Testis (tissue), 2 donors: ENCODE measurements at regions not wholly inside any gene's neighbourhood (a gene's known extent, or its start where the extent isn't known, plus 50 kb on each side); places are given as distances from the start of the nearest gene placed in this dataset.

Source experiments
- DNase-seq: peaks from one replicate; pipeline ENCODE4 v3.0.0-alpha.2; 2019
- H3K27ac ChIP-seq, 2 donors: fragments of 200-600 bp; sonication (generic); one replicate each; pipeline ENCODE4 v1.5.1; 2019
- H3K27me3 ChIP-seq: fragments of 200-600 bp; sonication (generic); one replicate; pipeline ENCODE4 v1.5.1; 2019
- H3K36me3 ChIP-seq: fragments of 200-600 bp; sonication (generic); one replicate; pipeline ENCODE4 v1.5.1; 2017; ENCODE audit warnings: low read depth; ENCODE audit errors: missing control alignments
- H3K4me1 ChIP-seq: fragments of 200-600 bp; sonication (generic); one replicate; pipeline ENCODE4 v1.5.1; 2019
- H3K4me3 ChIP-seq, 2 donors: fragments of 200-600 bp; sonication (generic); one replicate each; pipeline ENCODE4 v1.5.1; 2017 to 2019
- H3K9me3 ChIP-seq: fragments of 200-600 bp; sonication (generic); one replicate; pipeline ENCODE4 v1.5.1; 2017
- POLR2A ChIP-seq: fragments of 450-650 bp; IDR thresholded peaks from one replicate; pipeline ENCODE4 v1.6.1; 2017; ENCODE audit warnings: antibody characterized with exemption, mild to moderate bottlenecking, moderate library complexity
- WGBS, 2 donors: methylation state at CpG; one replicate each; pipeline ENCODE4 v1.1.5; 2018; 5-methylcytosine and 5-hydroxymethylcytosine counted together
- intact Hi-C: fragments of 100-400 bp; cut with DNase I; formaldehyde crosslinking; loops from one replicate; pipeline ENCODE4 v1.15.1; 2023; ENCODE audit warnings: low total_unique reads
- TF ChIP-seq, protein P1 (sequence below), 3 experiments: fragments of 450-650 bp in 2 of 3; fragments of 200-600 bp in 1 of 3; sonication (generic) in 1 of 3; IDR thresholded peaks; one replicate each; pipeline ENCODE4 v1.5.1; 2016 to 2019; ENCODE audit warnings: antibody characterized with exemption in 3 of 3, mild to moderate bottlenecking in 2 of 3, moderate library complexity in 1 of 3

DNA sequence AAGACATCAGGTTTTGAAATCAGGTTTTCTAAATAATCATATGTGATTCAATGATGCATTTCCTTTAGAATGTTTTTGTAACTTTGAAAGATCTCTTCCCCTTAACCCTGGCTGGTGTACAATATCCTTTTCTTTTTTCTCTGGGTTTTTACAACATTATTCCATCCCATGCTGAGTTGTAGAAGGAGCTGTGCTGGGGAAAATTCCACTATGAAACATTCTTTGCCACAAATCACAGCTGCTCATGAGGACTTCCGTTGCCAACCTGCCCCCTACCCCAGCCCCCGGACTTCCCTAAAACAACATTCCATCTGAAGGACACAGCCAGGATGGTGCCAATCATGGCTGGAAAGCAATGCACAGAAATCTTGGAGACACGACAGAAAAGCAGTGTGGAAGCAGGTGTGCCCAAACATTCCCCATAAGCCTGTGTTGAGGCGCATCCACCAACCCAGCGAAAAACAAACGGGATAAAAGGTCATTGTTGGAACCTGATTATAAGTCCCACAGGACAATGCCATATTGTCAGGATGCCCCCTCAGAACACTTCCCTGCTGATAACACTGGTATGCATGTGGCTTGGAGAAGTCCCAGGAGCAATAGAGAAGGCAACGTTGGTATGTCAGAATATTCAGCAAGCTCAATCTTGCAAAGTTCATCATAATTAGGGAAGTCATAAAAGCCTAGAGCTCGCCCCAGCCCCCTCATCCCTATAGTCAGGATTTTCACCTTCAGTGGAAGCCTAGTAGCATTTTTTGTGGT is 475.0 kb downstream of the HS3ST3B1 start:
- 41 to 45% methylated on average over 8 of the region's 8 CpGs for WGBS, 2 donors

DNA sequence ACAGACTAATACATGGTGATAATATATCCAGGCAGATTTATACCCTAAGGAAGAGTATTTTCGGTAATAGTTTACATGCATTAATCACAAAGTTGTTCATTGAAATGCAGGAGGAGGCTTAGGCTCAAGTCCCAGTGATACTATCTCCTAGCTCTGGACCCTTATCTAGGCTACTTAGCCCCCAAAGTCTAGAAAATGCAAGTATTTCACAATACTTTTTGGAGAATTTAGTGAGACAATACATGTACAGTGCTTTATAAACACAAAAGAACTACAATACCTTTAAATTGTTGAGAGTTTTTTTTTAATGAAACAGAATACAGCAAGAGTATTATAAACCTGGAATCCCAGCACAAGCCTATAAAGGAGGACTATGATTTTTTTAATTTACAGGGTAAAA is 473.9 kb downstream of the HS3ST3B1 start:
- H3K4me3 ChIP-seq, result no peak overlapping the region
- 86 to 94% methylated on average over 1 of the region's 1 CpG for WGBS, 2 donors
- H3K36me3 ChIP-seq, result no peaks in the 10 kb centered on the region
- no peak overlapping the region for H3K27ac ChIP-seq
- no peak for DNase-seq
- no peaks in the 10 kb centered on the region for H3K9me3 ChIP-seq
- intact Hi-C loops, result no loop called here
- no peaks in the 10 kb centered on the region for H3K27me3 ChIP-seq
- H3K4me1 ChIP-seq, result peaks cover 4% of the 10 kb centered on the region
- TF ChIP-seq, protein P1, sequence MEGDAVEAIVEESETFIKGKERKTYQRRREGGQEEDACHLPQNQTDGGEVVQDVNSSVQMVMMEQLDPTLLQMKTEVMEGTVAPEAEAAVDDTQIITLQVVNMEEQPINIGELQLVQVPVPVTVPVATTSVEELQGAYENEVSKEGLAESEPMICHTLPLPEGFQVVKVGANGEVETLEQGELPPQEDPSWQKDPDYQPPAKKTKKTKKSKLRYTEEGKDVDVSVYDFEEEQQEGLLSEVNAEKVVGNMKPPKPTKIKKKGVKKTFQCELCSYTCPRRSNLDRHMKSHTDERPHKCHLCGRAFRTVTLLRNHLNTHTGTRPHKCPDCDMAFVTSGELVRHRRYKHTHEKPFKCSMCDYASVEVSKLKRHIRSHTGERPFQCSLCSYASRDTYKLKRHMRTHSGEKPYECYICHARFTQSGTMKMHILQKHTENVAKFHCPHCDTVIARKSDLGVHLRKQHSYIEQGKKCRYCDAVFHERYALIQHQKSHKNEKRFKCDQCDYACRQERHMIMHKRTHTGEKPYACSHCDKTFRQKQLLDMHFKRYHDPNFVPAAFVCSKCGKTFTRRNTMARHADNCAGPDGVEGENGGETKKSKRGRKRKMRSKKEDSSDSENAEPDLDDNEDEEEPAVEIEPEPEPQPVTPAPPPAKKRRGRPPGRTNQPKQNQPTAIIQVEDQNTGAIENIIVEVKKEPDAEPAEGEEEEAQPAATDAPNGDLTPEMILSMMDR (IDR thresholded peaks at IDR 0.05), result no peak
- TF ChIP-seq POLR2A, result no peak

More for the DNA sequence above, 475.0 kb downstream of the HS3ST3B1 start:
- Histone ChIP-seq H3K27me3 (no peaks in the 10 kb centered on the region), H3K4me3 (no peak overlapping the region), H3K9me3 (no peaks in the 10 kb centered on the region), H3K27ac (no peak overlapping the region), H3K36me3 (no peaks in the 10 kb centered on the region), H3K4me1 (peaks cover 4% of the 10 kb centered on the region)
- TF ChIP-seq, protein P1 (IDR thresholded peaks at IDR 0.05), result no peak
- TF ChIP-seq POLR2A, result no peak
- no peak for DNase-seq
- intact Hi-C loops, result no loop called here

DNA sequence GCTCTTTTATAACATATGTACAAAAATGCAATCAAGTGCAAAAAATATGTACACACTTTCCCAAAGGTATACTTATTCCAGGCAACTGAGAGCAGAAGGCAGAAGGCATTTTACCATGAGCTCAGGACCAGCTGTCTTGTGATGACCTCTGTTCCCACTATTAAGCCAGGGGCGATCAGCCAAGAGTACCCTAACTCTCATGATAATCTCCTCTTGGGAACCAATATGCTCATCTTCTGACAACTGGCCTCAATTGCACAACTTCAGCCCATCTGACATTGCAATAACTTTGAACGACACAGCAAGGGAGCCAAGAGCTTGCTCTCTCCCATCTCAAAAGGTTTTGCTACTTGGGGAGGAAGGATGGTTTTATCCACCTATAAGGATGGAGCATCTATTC is 471.9 kb downstream of the HS3ST3B1 start:
- no peak overlapping the region for H3K4me3 ChIP-seq
- no peaks in the 10 kb centered on the region for H3K27me3 ChIP-seq
- DNase-seq, result no peak
- WGBS, 2 donors, result 83 to 92% methylated on average over 2 of the region's 2 CpGs
- H3K9me3 ChIP-seq, result no peaks in the 10 kb centered on the region
- peaks cover 4% of the 10 kb centered on the region for H3K4me1 ChIP-seq
- no peaks in the 10 kb centered on the region for H3K36me3 ChIP-seq
- intact Hi-C loops, result no loop called here
- H3K27ac ChIP-seq, result no peak overlapping the region
- no peak for TF ChIP-seq POLR2A
- TF ChIP-seq, protein P1 (IDR thresholded peaks at IDR 0.05), result no peak

DNA sequence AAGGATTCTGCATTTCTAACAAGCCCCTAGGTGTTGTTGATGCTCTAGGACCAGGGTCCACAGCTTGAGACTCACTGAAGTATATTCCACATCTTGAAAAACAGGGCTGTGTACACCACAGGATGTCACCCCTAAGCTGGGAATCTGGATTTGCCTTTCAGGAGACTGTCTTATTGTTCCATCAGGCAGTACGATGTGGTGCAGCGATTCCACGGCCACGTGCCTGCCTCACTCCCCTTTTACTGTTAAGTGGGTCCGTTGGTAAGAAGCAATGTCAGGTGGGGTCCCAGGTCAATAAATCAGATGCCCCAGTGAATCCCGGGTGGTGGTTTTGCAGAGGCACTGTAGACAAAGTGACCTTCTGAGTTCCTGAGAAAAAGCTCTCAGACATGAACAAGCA is 470.7 kb downstream of the HS3ST3B1 start:
- Histone ChIP-seq H3K27ac (no peak overlapping the region), H3K36me3 (no peaks in the 10 kb centered on the region), H3K27me3 (no peaks in the 10 kb centered on the region), H3K9me3 (no peaks in the 10 kb centered on the region), H3K4me3 (no peak overlapping the region), H3K4me1 (peaks cover 4% of the 10 kb centered on the region)
- TF ChIP-seq, protein P1 (IDR thresholded peaks at IDR 0.05), result no peak
- TF ChIP-seq POLR2A, result no peak
- intact Hi-C loops, result no loop called here
- WGBS, 2 donors, result 65 to 85% methylated on average over 6 of the region's 6 CpGs
- DNase-seq, result no peak

DNA sequence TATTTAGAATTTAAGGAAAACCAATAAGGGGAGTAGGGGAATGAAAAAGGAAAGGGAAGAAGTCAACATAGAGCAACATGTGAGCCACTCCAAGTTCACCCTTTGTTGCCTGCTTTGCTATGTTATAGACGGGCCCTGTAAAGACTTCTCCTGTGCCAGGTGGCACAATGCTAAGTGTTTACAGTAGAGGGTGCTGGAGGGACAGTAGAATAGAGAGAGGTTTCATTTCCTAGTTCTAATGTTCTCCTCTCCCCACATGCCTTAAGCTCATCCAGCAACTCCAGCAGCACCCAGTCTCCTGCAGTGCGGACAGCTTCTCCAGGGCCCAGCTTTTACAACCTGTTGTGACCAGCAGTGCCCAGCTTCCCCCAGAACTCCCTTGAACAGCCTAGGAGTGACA is 468.0 kb downstream of the HS3ST3B1 start:
- Histone ChIP-seq H3K9me3 (no peaks in the 10 kb centered on the region), H3K36me3 (no peaks in the 10 kb centered on the region), H3K4me1 (no peaks in the 10 kb centered on the region), H3K27ac (no peak overlapping the region), H3K27me3 (no peaks in the 10 kb centered on the region), H3K4me3 (no peak overlapping the region)
- TF ChIP-seq, protein P1 (IDR thresholded peaks at IDR 0.05), result no peak
- TF ChIP-seq POLR2A, result no peak
- intact Hi-C loops, result no loop called here
- WGBS, 2 donors, result 86 to 96% methylated on average over 2 of the region's 2 CpGs
- no peak for DNase-seq
